Activated CD4-positive, alpha-beta T cell treated with anti-CD3 and anti-CD28 coated beads for 48 hours (primary cell): ENCODE measurements at regions not wholly inside any gene's neighbourhood (a gene's known extent, or its start where the extent isn't known, plus 50 kb on each side); places are given as distances from the start of the nearest gene placed in this dataset.

Experiments used
- DNase-seq: peaks from one replicate; pipeline ENCODE4 v3.0.0-alpha.2; 2020

DNA sequence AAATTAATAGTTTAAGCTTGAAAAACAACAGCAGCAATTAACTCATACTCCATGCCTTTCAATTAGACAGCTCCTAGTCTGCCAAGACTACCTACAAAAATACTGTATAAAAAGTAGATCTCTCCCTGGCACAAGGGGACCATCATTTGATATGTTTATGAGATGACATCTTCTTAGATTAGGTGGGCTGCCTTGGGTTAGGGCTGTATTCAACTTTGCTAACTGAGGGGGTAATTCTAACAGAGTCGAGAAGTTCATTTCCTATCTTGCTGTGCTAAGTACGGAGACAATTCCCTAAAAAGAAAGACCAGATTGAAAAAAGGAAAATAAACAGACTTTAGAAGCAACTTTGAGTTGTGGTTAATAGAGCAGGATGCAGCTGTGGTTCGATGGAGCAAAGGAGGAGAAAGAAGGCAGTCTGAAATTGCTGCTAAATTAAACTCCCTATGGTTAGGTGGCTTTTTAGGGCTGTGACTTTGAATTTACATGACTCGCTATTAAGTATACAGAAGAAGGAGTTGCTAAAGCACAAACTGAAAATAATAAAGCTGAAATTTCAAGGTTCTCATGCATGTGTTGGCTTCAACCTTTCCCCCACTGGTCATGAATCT, 75.4 kb downstream of the CDC7 start:
- no peak for DNase-seq

DNA sequence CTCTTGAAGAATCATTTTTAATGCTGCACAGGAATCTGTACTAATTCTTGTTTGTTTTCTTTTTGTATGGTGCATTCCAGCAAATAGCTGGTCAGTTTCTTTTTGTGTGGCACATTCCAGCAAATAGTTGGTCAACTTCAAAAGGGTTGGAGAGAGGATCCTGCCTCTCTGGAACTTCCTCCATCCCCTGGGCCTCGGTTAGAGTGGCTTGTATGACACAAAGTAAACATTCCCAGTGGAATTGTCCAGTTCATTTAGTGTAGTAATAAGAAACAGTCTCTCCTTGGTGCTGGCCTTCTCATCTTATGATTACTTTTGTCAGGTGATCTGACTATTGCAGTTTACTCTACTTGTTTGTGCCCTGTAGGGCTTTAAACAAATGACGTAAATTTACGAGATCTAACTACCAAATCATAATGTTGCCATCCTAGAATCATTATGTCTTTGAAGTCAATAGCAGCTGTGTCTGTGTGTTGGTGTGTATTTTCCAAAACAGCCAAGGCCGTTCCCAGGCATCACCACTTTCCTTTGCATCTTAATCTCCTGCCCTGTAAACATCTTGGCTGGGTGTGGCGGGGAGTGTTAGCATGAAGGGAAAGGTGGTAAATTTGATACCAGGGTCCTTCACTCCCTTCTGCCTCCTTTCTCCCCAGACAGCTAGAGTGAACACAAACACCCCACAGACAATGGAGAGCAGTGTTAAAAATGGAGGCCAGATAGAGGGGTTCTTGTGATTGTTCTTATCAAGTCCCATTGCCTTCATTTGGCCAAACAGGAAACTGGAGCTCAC, 77.9 kb downstream of the CDC7 start:
- DNase-seq: no peak

DNA sequence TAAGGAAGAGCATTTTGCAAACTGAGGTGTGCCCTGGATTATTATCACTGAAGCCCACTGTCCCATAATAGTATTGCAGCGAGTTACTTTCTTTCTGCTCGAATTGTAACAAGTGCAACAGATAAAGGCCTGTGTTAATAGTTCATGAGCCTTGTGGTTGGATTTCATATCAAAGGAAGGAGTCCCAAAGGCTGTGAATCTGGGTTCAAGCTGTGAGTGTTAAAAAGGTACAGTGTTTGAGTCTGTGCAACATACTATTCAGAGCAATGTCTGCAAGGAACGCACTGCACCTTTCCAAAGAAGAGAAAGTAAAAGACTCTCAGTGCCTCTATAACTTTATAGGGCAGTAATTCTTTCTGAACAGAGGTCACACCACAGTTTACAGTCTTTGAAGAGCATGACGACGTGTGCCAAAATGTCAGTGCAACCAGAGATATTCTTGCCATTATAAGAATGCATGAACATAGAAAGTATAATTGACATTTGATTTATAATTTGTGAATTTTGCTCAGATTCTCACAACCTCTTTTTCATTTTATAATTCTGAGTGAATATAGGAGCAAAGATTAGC, 79.1 kb downstream of the CDC7 start:
- no peak for DNase-seq

DNA sequence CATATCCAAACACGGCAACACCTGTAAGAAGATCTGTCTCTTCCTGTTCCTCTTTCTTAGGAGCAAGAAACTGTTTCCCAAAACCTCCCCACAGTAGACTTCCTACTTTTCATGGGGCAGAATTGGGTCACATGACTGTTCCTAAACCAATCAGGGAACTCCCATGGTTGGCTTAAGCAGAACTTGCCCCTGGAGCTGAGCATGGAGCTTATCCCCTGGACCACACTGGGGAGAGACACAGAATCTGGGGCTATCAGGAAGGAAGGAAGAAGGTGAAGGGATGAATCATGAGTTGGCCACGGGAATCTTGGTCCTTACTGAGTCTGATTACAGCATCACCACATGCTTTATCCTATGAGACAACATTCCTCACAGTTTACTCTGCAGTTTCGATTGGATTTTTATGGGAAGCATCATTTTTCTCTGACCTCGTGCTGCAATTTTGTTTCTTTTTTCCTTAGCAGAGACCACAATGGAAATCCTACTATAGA, 81.8 kb downstream of the CDC7 start:
- no peak for DNase-seq

DNA sequence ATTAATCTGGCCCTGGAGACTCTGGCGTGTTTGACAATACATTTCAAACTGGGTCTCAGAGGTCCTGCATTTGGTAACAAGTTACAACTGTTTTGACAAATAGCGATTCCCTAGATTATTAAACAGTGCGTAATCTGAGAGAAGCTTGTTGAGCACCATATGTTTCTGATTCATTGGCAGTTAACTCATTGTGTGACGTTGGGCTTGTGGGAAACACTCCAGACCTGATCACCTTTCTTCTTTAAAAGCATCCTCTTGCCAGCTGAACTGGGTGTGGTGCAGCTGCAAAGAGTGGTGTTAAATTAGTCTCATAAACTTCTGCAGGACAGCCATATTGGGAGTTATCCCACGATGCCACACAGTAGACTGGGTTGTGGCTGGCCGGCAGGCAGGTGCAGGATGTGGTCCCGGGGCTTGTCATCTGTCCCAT, 82.7 kb downstream of the CDC7 start:
- DNase-seq: no peak

DNA sequence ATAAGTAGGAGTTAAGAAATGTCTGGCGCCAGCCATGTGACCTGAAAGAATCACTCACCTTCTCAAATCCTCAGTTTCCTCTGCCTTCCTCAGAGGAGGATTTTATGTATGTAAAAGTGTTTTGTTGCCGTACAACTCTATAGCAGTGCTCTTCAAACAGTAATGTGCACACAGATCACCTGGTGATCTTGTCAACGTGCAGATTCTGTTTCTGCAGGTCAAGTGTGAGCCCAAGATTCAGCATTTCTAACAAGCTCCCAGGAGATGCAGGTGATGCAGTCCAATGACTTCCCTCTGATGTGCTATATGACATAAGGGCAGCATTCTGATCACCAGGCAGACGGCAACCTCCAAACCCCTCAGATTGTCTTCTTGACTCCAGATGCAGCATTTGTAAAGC, 83.7 kb downstream of the CDC7 start:
- DNase-seq: no peak

DNA sequence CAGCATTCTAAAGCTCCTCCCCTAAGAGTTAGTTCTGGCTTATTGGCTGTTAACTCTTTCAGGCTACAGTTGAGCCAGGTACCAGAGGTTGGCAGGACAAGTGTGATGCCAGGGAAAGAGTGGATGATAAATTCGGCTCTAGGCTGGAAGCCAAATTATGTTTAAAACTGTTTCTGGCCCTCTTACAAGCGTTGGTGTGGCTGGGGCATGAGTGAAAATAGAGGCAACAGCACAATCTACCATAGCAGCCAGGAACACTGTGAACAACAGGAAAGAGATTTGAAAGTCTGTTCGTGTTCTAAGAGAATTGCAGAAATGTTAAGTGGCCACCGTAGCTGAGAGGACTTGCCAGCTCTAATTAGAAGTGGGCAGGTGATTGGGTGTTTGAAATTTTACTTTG, 84.2 kb downstream of the CDC7 start:
- no peak for DNase-seq

DNA sequence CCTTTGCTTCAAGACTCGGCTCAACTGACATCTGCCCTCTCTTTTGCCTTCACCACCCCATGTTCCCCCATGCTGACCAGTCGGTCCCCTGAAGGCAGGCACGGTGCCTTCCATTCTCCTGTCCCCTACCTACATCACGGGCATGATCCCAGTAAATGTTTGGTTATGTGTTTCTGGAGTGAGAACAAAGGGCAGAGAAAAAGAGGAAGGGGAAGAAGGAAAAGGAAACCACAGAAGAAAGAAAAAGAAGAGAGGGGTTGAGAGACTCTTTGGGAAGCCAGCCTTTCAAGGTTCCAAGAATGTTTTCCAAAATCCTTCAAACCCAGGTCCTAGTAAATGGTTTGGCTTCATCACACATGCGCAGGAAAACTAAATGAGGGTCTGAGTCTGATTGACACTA, 84.9 kb downstream of the CDC7 start:
- no peak for DNase-seq

DNA sequence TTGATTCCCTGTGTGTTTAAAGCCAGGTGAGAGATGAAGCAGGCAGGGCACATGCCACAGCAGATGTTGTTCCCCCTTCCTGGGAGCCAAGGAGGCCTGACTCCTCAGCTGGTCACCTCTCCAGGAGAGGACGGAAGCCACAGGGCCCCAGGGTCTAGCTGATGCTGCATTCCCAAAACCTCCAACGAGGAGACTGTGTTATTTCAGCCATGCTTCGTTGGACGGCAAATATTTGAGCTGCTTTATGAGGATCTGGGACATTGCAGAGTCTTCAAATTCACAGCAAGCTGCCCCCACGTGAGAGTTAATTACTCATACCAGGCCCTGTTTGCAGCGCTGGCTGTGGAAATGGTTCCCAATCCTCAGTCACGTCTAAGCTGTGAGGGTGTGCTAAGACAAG, 85.3 kb downstream of the CDC7 start:
- no peak for DNase-seq

DNA sequence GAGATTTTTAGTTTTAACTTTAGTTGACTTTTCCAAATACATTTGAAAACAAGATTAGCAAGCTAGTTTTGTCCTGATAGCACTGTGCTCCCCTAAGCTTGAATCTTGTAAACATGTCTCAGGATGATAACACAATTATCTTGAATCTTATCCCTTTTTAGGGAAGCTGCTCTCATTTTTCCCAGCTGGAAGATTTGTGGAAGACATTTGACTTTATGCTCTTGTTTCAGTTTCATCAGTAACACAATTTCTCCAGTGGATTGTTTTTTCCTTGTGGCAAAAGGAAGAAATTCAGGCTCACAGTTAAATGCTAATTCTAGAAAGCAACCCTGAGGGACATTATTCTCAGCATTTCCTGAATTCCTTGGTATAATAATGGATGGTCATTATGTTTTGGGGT, 88.8 kb downstream of the CDC7 start:
- no peak for DNase-seq

DNA sequence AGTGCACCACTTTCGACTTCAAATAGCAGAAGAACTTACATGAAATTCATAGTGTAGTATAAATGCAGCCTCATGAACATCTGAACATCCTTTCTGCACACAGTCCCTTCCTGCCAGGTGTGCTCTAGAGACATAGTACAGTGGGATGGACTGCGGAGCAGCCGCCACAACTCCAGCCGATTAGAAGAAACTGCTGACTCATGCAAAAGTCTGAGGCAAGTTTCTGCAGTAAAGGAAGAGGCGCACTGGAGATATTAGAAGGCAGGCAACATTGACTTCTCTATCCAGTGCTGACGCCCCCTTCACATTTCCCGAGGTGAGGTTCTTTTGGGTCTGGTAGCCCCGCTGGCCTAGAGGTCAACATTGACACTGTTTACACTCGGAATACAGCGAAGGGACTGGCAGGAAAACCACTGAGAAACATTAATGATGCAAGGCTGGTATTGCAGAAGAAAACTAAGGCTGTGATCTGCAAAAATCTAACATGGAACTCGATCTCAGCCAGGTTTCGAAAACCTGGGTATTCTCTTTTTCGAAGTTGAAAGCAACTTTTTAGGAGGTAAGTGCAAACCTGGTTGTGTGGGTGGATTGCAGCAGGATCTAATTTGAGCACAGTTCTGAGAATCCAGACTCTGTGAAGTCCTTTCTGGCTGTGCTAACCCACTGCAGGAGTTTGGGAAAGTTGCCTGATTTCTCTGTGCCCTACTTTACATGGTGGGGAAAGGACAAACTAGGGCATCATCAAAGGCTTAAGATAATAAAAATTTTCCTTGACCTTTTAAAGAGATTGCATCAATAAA, 90.7 kb downstream of the CDC7 start:
- DNase-seq: peak; percentile 34

DNA sequence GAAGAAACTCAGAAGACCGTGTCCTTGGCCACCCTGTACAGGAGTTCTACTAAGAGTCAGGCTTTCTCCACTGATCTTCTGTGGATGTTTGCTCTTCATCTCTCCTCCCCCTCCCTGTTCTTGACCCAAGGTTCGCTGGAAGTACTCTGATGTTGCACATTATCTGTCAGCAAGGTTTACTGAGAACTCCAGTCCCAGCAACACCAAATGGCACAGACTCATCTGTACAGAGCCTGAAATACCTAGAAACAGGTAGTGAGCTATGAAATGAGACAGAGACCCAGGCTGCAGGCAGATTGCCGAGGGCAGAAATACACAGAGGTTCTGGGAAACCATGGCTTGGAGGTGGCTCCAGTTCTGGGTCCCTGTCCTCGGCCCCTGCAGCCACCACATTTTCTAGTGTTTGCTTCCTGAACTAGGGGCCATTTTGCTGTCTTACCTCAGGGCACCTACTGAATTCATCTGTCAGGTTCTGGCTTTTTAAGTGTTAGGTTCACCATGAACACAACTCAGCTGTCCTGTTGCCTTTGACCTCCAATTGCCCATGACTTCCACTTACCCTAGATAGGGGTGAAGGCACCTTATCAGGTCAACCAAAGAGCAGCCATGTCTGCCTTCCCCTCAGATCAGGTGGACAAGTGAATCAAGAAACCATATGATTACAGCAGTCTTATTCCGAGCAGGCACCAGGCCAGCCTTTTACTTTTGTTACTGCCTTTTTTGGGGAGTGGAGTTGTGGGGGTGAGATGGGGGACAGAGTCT, 92.2 kb downstream of the CDC7 start:
- no peak for DNase-seq

DNA sequence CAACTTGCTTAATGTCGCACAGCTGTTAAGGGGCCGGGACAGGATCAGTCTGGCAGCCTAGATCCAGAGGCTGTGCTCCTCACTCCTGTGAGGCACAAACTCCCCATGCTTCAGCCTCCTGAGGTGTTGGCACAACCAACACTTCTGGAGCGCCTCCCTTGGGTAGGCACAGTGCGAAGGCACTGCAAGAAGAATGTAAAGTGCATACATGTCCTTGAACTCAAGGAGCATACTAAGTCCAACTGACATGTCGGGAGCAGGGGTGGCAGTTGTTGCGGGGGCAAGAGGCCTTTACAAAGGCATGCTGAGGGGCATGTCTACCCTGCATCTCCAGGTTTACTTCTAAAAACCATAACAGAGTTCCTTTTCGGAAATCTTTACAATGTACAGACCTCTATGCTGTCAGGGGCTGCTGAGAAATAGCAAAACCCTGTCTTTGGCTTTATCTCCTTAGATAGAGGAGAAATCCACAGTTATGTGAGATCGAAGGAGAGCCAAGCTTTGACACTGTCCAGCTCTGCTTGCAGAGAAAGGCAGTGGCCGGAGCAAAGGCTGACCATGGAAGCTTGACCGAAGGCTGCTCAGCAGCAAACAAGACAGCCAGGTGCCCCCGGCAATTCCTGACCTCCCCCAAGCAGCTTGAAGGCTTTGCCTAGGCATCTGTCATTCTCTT, 93.9 kb downstream of the CDC7 start:
- no peak for DNase-seq

DNA sequence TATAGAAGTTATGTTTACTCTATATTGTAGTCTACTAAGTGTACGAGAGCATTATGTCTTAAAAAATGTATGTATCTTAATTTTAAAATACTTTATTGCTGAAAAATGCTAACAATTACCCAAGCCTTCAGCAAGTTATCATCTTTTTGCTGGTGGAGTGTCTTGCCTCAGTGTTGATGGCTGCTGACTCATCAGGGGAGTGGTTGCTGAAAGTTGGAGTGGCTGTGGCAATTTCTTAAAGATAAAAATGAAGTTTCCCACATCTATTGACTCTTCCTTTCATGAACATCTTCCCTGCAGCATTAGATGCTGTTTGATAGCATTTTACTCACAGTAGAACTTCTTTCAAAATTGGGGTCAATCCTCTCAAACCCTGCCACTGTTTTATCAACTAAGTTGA, 95.8 kb downstream of the CDC7 start:
- peak; percentile 28 for DNase-seq

DNA sequence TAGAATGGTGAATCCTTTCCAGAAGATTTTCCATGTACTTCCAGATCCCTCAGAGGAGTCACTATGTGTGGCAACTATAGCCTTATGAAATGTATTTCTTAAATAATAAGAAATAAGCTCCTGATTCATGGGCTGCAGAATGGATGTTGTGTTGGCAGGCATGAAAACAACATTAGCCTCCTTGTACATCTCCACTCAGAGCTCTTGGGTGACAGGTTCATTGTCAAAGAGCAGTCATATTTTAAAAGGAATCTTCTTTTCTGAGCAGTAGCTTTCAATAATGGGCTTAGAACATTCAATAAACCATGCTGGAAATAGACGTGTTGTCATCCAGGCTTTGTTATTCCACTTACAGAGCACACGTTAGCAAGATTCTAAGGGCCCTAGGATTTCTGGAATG, 96.6 kb downstream of the CDC7 start:
- no peak for DNase-seq

DNA sequence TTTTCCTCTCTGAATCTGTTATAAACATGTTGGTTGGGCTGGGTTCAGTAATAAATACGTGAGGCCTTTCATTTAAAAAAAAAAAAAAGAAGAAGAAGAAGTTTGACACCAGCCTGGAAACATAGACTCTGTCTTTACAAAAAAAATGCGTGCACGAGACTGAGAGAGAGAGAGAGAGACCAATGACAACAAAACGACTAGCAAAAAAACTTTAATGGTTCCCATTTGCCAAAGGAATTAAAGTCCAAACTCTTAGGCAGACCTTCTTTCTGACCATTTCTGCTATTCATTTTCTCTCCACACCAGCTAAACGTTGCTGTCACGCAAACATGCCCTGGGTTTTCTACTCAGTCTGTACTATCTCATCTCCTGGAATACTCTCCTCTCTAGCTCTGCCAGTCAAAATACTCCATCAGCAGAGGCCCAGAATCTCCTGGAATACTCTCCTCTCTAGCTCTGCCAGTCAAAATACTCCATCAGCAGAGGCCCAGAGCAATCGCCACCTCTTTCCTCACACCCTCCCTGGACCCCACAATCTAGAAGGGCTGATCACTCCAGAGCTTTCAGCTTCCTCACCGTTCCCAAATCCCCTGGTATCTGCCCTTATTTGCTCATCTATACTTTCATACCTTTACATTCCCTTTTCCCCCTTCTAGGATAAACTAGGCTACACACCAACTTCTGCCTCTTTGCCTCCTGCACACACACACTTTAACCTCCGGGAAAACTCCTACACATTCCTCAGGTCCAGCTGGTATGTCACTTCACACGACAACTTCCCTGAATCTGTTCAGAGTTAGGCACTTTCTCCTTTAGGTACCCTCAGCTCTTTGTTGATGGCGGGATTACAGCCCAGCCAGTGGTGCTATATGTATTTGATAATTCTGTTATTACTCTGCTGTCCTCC, 100.0 kb downstream of the CDC7 start:
- DNase-seq: no peak

DNA sequence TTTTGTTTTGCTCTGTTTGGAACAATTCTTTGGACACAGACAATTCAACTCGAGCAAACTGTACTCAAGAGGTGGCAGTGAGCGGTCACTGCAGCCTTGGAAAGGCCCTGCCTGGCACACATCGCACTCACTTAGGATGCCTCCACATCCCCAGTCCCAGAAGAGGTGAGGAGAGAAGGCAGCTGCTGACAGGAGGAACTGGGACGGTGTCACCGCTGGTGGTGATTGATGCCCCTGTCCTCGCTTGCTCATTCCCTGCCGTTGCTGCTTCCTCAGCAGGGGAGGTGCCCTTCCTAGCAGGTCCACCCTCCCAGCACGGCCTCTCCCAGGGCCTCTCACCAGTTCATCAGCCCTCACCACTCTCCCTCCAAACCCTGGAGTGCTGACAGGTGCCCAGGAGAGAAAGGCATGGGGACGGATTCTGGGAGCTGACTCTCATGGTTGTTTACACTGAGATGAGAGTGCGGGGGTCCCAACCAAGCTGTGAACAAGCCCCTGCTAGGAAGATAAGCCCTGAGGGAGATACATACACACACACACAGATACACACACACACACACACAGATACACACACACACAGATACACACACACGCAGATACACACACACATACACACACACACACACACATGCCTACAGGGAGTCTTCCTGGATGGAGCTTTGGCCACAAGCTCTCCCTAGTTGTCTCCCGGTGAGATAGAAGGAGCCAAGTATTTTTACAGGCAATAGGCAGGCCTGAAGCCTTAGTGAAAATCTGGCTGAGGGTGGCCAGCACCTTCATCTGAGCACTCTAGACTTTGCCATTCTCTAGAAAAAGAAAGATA, 101.1 kb downstream of the CDC7 start:
- no peak for DNase-seq

DNA sequence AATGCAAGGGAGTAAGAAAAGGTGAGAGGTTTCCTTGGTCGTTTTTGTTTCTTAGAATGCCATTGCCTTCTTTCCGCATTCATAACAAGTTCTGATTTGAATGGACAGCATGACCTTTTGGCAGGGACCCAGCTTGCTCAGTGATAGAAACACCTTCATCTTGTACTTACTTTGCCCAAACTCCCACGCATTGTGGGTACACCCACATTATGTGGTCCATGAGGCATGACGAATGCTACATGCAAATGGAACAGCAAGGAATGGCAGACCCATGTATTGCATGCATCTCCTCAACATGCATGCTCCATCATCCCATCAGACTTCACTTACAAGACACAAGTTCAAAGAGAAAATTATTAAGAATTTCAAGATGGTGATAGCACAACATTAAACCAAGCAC, 102.8 kb downstream of the CDC7 start:
- peak; percentile 71 for DNase-seq

DNA sequence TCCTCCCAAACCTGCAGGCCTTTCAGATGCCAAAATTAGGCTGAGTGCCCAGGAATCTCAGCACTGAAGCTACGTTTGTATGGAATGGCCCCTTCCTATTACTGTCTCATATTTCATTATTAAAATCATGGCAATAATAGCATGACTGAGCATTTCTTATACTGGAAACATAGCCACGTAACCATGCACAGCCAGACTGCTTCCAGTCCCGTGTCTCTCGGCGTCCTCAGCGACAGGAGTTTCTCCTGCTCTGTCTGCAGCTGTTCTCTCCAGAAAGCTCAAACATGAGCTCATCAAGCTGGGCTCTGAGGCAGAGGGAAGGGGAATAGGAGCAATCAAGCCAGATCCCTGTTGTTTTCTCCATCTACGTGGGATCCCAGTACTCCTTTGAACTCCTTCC, 104.0 kb downstream of the CDC7 start:
- DNase-seq: no peak

DNA sequence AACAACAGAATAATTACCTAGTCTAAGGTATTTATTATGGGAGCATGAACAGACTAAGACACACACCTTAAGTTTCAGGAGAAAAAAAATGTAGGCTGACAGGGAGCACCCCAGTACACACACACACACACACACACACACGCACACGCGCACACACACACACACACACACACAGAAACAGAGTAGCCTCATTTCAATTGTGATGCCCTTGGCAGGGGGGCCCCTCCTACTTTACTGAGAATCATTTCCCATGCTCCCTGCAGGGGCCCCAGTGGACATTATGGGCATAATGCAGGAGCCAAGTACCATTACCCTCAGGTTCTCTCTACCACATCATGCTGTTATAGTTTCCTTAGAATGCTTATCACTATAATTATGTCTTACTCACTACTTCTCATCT, 104.9 kb downstream of the CDC7 start:
- DNase-seq: no peak
